GM10248 (cell line): ENCODE measurements at regions not wholly inside any gene's neighbourhood (a gene's known extent, or its start where the extent isn't known, plus 50 kb on each side); places are given as distances from the start of the nearest gene placed in this dataset.

ENCODE experiments used
- CTCF ChIA-PET: fragments of 300-600 bp; sonication (Branson Sonifier 250); formaldehyde crosslinking; extraction: SDS; loops from one replicate; lab custom pipeline; 2021; ENCODE audit warnings: antibody characterized with exemption; lab: Yijun Ruan, JAX
- POLR2A ChIA-PET: fragments of 350-650 bp; sonication (Branson Sonifier 250); formaldehyde crosslinking; extraction: SDS; loops from one replicate; lab custom pipeline; 2020; ENCODE audit warnings: antibody characterized with exemption; lab: Yijun Ruan, JAX
- DNase-seq: peaks from one replicate; pipeline ENCODE4 v3.0.0; 2012; ENCODE audit errors: extremely low spot score
- TF ChIP-seq, protein P1 (sequence below): IDR thresholded peaks from 2 replicates; pipeline ENCODE4 v1.5.1; 2012; ENCODE audit warnings: mild to moderate bottlenecking, low read depth; ENCODE audit errors: extremely low read depth, missing control alignments, control extremely low read depth

DNA sequence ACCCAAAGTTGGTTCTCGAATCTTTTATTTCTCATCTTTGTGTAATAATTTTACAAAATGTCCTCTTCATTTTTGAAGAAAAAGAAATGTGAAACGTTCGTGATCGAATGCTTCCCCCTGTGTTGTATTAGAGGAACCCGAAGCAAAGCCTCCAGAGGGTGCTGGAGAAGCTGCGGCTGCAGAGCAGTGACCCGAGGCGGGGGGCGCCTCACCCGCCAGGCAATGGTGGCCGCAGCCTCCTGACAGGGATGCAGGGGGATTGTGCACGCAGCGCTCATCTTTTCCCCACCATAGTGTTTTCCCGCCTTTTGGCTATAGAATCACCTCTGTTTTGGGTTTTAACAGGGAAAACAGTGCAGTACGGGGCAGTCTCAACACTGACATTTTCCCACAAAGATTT, 307.5 kb upstream of the ANKRD30A start:
- DNase-seq = no peak
- CTCF ChIA-PET = interaction anchor here (0.8 kb wide), 1 partner anchor 9 kb away, joined by 3 read pairs; no protein-coding TSS in a partner anchor
- TF ChIP-seq, protein P1, sequence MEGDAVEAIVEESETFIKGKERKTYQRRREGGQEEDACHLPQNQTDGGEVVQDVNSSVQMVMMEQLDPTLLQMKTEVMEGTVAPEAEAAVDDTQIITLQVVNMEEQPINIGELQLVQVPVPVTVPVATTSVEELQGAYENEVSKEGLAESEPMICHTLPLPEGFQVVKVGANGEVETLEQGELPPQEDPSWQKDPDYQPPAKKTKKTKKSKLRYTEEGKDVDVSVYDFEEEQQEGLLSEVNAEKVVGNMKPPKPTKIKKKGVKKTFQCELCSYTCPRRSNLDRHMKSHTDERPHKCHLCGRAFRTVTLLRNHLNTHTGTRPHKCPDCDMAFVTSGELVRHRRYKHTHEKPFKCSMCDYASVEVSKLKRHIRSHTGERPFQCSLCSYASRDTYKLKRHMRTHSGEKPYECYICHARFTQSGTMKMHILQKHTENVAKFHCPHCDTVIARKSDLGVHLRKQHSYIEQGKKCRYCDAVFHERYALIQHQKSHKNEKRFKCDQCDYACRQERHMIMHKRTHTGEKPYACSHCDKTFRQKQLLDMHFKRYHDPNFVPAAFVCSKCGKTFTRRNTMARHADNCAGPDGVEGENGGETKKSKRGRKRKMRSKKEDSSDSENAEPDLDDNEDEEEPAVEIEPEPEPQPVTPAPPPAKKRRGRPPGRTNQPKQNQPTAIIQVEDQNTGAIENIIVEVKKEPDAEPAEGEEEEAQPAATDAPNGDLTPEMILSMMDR = no peak
- POLR2A ChIA-PET = no interaction called here

DNA sequence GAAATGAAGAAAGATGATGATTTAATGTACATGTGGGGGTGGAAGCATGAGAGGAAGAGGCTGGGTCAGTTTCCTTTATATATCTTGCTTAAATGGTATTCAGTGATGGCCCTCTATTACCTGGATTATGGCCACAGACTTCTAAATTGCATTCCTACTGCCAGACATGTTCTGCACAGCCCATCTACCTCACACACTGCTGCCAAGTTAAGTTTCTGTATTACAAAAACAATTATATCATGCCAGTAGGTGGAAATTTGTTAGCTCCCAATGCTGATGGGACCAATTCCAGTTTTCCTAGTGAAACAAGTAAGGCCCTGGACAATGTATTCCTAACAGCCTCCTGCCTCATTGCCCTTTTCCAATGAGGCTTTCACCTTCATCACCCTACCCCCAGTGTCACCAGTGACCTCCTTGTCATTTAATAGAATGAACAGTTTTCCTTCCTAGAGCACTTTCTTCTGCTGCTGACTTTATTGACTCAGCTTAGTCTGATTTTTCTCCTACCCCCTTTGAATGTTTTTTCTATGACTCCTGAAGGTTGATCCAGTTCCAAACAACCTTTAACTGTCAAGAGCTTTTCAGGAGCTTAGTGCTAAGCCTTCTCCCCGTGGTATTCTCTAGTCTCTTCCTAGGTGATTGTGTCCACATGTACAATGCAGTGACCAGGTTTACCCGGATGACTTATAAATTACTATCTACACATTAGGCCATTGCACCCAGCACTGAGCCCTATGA, 316.6 kb upstream of the ANKRD30A start:
- TF ChIP-seq, protein P1 = no peak
- no peak for DNase-seq
- ChIA-PET POLR2A (no interaction called here), CTCF (interaction anchor here (1.7 kb wide), 1 partner anchor 11 kb away, joined by 4 read pairs; no protein-coding TSS in a partner anchor)

GRCh38 chr10:36803229-36803628, 322.2 kb upstream of the ANKRD30A start:
- ChIA-PET POLR2A (no interaction called here), CTCF (no interaction called here)
- no peak for DNase-seq
- TF ChIP-seq, protein P1 = no peak

DNA sequence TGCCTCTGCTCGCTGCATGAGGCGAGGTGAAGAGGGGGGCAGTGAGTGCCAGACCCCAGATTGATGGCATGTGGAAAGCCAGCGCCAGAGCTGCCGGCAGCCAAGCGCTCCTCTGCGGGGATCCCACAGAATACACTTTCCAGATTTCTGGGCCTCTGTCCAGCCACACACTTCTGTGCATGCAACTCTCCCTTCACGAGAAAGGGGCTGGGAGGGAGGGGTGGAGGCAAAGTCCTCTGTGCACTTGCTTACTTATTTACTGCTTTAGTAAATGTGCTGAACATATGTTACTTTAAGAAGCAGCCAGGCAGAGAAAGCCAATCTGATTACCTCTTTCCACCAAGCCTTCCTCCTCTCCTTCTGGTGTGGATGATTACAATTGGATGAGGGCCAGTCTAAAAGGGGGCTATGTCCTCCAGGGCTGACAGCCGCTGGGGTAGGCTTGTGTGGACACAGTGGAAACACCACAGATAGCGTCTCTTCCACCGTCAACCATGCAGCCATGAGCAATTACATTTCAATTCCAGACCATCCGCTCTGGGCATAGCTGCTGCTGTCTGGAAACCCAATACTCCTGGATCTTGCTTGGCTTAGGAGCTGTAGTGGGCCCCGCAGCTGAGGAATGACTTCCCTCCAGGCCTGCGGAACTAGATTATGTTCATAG, 322.8 kb upstream of the ANKRD30A start:
- TF ChIP-seq, protein P1 = no peak
- no peak for DNase-seq
- POLR2A ChIA-PET = no interaction called here

GRCh38 chr10:36801660-36802059, 323.7 kb upstream of the ANKRD30A start:
- no peak for DNase-seq
- CTCF ChIA-PET = no interaction called here
- TF ChIP-seq, protein P1 = no peak
- POLR2A ChIA-PET = no interaction called here

More for the DNA sequence above, 322.8 kb upstream of the ANKRD30A start:
- CTCF ChIA-PET = no interaction called here

- POLR2A ChIA-PET = no interaction called here
- CTCF ChIA-PET = no interaction called here
- TF ChIP-seq, protein P1 = no peak
- no peak for DNase-seq
Measured at GRCh38 chr10:36794981-36795380, 330.4 kb upstream of the ANKRD30A start.
